ENCODE measurements at regions not wholly inside any gene's neighbourhood (a gene's known extent, or its start where the extent isn't known, plus 50 kb on each side); places are given as distances from the start of the nearest gene placed in this dataset.

- DNase-seq, result no peak
Observed at GRCh38 chr17:73724990-73725389, 80.7 kb upstream of the SDK2 start.

DNA sequence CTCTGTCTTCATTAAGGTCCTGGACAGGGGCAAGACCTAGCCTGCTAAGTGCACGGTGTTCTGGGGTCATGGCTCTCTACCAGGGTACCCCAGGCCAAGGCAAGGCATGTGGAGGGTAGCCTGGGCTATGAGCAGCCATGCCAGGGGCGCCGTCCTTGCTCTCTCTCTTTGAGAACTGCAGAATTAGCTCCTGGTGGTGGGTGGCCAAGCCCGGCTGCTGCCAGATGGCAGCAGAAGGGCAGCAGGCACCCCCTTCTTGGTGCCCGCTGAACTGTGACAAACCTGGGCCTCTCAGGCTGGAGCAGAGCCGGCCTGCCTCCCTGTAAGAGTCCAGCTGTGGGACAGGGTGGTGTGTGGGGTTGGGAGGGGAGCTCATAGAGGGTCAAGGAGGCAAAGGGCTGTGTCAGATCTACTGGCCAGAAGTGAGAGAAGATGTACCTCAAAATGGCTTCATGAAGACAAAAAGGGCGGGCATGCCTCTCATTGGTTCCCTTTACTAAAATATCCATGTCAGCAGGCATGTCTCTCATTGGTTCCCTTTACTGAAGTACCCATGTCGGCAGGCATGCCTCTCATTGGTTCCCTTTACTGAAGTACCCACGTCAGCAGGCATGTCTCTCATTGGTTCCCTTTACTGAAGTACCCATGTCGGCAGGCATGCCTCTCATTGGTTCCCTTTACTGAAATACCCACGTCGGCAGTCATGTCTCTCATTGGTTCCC lies 81.7 kb upstream of the SDK2 start:
- DNase-seq, result no peak

- no peak for DNase-seq
Observed at GRCh38 chr17:73727941-73728340, 83.7 kb upstream of the SDK2 start.

DNA sequence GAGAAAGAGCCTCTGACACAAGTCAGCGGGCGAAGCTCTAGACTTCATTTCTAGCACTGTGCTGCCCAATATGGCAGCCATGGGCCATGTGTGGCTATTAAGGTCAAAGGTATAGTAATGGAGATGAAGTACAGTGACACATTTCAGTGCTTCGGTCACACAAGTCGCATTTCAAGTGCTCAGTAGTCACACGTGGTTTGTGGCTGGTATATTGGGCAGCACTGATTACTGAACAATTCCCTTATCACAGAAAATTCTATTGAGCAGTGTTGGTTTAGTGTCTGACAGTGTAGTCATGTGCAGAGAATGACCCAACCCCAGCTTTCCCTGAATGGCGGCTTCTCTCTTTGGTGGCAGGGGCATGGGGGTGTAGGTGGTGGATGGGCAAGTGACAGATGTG lies 84.9 kb upstream of the SDK2 start:
- DNase-seq, result no peak

DNA sequence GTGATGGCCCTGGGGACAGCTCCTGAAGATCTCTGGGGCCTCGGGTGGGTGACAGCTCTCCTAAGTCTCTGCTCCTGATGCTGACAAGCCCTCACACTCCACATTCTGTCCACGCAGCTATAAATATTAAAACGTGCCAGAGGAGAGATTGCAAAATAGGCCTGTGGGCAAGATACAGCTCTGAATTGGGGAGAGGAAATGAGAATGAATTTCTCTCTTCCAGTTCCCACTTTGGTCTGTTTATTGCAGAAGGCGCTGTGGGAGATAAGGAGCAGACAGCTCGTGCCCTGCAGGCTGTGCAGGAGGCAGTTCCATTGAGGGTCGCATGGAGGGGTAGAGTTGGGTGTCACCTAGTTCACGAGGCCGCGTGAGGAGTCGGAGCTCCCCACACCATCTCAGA lies 87.5 kb upstream of the SDK2 start:
- DNase-seq, result no peak

- no peak for DNase-seq
Observed at GRCh38 chr17:73733517-73733916, 89.3 kb upstream of the SDK2 start.

- DNase-seq, result no peak
Observed at GRCh38 chr17:73735245-73735644, 91.0 kb upstream of the SDK2 start.

DNA sequence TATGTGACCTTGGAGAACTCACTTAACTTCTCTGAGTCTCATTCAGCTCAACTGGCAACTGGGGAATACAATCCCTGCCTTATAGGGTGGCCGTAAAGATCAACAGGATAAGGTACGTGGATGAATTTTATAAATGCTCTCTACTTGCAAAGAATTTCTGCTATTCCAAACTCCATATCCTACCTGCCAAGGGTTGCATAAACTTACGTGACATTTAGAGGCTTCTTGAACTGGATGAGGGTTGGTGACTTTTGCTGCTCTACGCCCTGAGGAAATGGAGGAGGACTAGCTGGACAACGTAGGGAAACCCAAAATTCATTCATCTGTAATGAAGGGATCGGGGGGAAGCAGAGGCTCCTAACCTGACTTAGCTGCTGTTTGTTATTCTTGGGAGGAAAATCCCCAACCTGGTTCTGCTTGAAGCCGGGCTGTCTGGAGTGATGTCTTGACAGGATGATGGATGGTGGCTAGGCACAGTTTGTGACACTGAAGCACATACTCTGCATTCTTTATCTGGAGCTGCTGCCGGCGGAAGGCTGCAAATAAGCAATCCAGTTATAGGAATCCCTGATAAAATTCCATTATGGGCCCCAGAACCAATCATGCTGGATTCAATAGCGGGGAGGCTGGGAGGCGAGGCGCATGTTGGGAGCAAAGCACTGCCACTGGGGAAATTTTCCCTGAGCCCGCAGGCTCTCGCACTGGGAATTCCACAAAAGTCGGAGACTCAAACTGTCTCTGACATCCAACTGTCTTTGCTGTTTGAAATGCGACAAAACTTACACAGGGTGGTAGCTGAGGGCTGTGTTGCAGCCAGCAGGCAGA lies 94.7 kb upstream of the SDK2 start:
- DNase-seq, result no peak

GRCh38 chr17:73740370-73740769 lies 96.1 kb upstream of the SDK2 start:
- DNase-seq, result no peak

GRCh38 chr17:73742948-73743381 lies 98.7 kb upstream of the SDK2 start:
- no peak for DNase-seq

DNA sequence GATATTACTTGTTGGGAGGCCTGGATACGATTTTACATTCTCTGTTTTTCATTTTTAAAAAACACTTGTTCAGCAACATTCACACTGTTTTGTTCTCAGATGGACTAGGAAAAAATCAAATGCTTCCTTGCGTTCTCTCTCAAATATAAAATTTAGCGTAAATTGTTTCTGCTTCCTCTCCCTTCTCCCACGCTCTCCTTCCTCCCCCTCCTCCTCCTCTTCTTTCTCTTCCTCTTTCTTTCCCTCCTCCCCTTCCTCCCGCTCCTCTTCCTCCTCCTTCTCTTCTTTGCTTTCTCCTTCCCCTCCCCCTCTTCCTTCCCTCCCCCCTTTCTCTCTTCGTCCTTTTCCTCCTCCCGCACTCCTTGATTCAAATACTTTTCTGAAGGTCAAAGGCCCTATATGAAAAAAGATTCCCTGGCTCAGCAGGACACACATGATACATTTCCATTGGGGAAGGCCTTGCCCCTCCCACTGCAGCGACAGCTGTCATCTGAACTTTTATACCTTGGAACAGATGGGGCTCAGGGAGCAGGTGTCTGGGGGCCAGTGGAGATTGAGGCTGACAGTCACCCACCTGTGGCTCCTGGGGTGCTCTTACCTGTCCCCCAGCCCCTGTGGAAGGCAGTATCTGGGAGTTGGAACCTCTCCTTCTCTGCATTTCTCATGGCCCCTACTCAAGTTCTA lies 99.4 kb upstream of the SDK2 start:
- DNase-seq, result no peak

- no peak for DNase-seq
Observed at GRCh38 chr17:73744411-73744810, 100.2 kb upstream of the SDK2 start.

GRCh38 chr17:73746314-73747073 lies 102.2 kb upstream of the SDK2 start:
- no peak for DNase-seq

GRCh38 chr17:73747221-73748002 lies 103.2 kb upstream of the SDK2 start:
- no peak for DNase-seq

GRCh38 chr17:73748508-73748907 lies 104.3 kb upstream of the SDK2 start:
- DNase-seq, result no peak

GRCh38 chr17:73749337-73749823 lies 105.1 kb upstream of the SDK2 start:
- no peak for DNase-seq

DNA sequence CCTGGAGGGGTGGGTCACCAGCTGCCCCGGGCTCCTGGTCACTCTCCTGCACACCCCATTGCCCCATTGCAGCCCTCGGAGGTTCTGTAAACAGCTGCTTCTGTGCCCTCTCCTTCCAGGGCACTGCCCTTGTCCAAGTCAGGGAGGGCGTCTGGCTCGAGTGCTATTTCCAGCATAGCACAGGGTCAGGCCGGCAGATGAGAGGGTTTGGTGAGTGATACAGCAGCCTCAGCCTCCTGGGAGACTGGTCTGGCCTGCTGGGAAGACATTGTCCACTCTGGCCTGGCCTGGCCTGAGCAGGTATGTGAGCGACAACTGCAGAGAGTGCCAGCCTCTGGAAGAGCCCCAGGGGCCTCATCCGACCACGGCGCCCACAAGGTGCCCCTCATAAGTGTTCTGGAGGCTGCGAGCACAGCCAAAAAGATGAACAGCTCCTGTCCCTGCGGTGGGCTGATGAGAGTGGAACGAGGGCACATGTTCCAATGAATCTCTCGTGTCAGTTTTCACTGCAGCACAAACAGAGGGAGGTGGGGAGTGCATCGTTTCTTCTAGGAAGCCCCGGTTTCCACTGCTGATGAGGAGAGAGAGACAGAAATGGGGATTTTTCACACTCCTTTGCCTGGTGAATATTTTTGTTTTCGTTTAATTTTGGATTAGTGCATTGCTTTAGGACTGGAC lies 105.8 kb upstream of the SDK2 start:
- DNase-seq, result no peak

- no peak for DNase-seq
Observed at GRCh38 chr17:73750975-73751374, 106.7 kb upstream of the SDK2 start.

- no peak for DNase-seq
Observed at GRCh38 chr17:73753751-73754496, 109.7 kb upstream of the SDK2 start.

DNA sequence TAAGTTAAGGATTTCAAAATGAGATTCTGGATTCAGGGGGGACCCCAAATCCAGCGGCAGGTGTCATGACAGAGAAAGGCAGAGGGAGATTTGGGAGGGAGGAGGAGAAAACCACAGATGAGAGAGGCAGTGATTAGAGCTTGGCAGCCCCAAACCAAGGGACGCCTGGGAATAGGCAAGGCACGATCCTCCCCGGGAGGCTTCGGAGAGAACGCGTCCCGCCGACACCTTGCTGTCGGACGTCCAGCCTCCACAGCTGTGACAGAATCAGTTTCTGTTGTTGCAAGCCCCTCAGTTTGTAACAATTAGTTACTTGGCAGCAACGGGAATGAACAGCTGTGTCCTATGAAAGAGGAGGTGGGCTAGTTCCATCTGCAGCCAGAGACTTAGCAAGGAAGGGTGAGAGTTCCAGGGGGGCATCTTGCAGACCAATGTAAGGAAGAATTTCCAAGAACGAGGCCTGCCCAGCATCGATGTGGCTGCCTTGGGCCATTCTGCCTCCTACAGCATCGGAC lies 110.7 kb upstream of the SDK2 start:
- no peak for DNase-seq

All from kidney glomerular epithelial cell (primary cell).